HL-60/S4 treated with retinoic acid at 250 ng/mL for 4 days and 3 days (cell line): ENCODE measurements at regions not wholly inside any gene's neighbourhood (a gene's known extent, or its start where the extent isn't known, plus 50 kb on each side); places are given as distances from the start of the nearest gene placed in this dataset.
"Not testable (repeated sequence)": the region's sequence is repeated elsewhere in the genome, so short reads cannot be mapped to it uniquely, and the experiment has no call there.

Source experiments
- in situ Hi-C: fragments of 300-500 bp; cut with MboI; formaldehyde crosslinking; loops from 2 replicates; pipeline ENCODE4 v1.7.0; 2022; ENCODE audit warnings: low sequenced_read_pairs

GRCh38 chr20:48385527-48385926, 442.3 kb downstream of the PREX1 start:
- in situ Hi-C loops, result no loop called here

GRCh38 chr20:48385114-48385513, 442.7 kb downstream of the PREX1 start:
- in situ Hi-C loops, result no loop called here

- in situ Hi-C loops, result no loop called here
Observed at GRCh38 chr20:48384147-48384818, 443.5 kb downstream of the PREX1 start.

- in situ Hi-C loops, result no loop called here
Observed at GRCh38 chr20:48383252-48383651, 444.5 kb downstream of the PREX1 start.

- in situ Hi-C loops, result no loop called here
Observed at GRCh38 chr20:48382304-48382703, 445.5 kb downstream of the PREX1 start.

- in situ Hi-C loops, result no loop called here
Observed at GRCh38 chr20:48381353-48382120, 446.3 kb downstream of the PREX1 start.

GRCh38 chr20:48380661-48381060, 447.1 kb downstream of the PREX1 start:
- in situ Hi-C loops, result no loop called here

- in situ Hi-C loops, result no loop called here
Observed at GRCh38 chr20:48378976-48379675, 448.7 kb downstream of the PREX1 start.

- in situ Hi-C loops, result no loop called here
Observed at GRCh38 chr20:48377940-48378339, 449.9 kb downstream of the PREX1 start.

- in situ Hi-C loops, result no loop called here
Observed at GRCh38 chr20:48375804-48376203, 452.0 kb downstream of the PREX1 start.

GRCh38 chr20:48374991-48375595, 452.7 kb downstream of the PREX1 start:
- in situ Hi-C loops, result no loop called here

- in situ Hi-C loops, result not testable (repeated sequence)
Observed at GRCh38 chr20:48374031-48374907, 453.5 kb downstream of the PREX1 start.

- in situ Hi-C loops, result no loop called here
Observed at GRCh38 chr20:48373555-48373934, 454.3 kb downstream of the PREX1 start.

- in situ Hi-C loops, result not testable (repeated sequence)
Observed at GRCh38 chr20:48372851-48373554, 454.8 kb downstream of the PREX1 start.

- in situ Hi-C loops, result no loop called here
Observed at GRCh38 chr20:48371211-48371610, 456.6 kb downstream of the PREX1 start.

GRCh38 chr20:48368580-48369021, 459.2 kb downstream of the PREX1 start:
- in situ Hi-C loops, result not testable (repeated sequence)

- in situ Hi-C loops, result not testable (repeated sequence)
Observed at GRCh38 chr20:48367541-48368358, 460.0 kb downstream of the PREX1 start.

- in situ Hi-C loops, result no loop called here
Observed at GRCh38 chr20:48366230-48366629, 461.6 kb downstream of the PREX1 start.
